Neuronal stem cell (in vitro differentiated cells): ENCODE measurements at regions not wholly inside any gene's neighbourhood (a gene's known extent, or its start where the extent isn't known, plus 50 kb on each side); places are given as distances from the start of the nearest gene placed in this dataset.

Experiments
- DNase-seq: peaks from one replicate; pipeline ENCODE4 v3.0.0-alpha.2; 2013; ENCODE audit warnings: low spot score
- H2AFZ ChIP-seq: one replicate; pipeline ENCODE4 v1.6.1; 2013; ENCODE audit warnings: mild to moderate bottlenecking, low read length, inconsistent platforms
- H2AK5ac ChIP-seq: 2 replicates; pipeline ENCODE4 v1.6.1; 2013; ENCODE audit warnings: low read depth, mild to moderate bottlenecking, inconsistent platforms, low read length, moderate library complexity, mixed read lengths
- H2BK120ac ChIP-seq: 2 replicates; pipeline ENCODE4 v1.6.1; 2013; ENCODE audit warnings: low read depth, mild to moderate bottlenecking, inconsistent platforms, low read length, moderate library complexity, mixed read lengths
- H2BK12ac ChIP-seq: one replicate; pipeline ENCODE4 v1.6.1; 2013; ENCODE audit warnings: low read length, inconsistent platforms
- H2BK15ac ChIP-seq: 2 replicates; pipeline ENCODE4 v1.6.1; 2013; ENCODE audit warnings: mild to moderate bottlenecking, low read length, inconsistent platforms, mixed read lengths
- H2BK5ac ChIP-seq: one replicate; pipeline ENCODE4 v1.6.1; 2013; ENCODE audit warnings: inconsistent platforms, mild to moderate bottlenecking, low read length, moderate library complexity
- H3K14ac ChIP-seq: one replicate; pipeline ENCODE4 v1.6.1; 2013; ENCODE audit warnings: low read length, inconsistent platforms
- H3K18ac ChIP-seq: 2 replicates; pipeline ENCODE4 v1.6.1; 2013; ENCODE audit warnings: low read length, inconsistent platforms
- H3K23ac ChIP-seq: 2 replicates; pipeline ENCODE4 v1.6.1; 2013; ENCODE audit warnings: low read depth, mild to moderate bottlenecking, mixed read lengths, low read length, inconsistent platforms; ENCODE audit not compliant: poor library complexity
- H3K27ac ChIP-seq: replicated peaks from 3 replicates; pipeline ENCODE4 v1.5.1; 2013; ENCODE audit warnings: low read length, inconsistent platforms
- H3K27me3 ChIP-seq, 3 experiments: 2 replicates each; pipeline ENCODE4 v1.6.1; 2013; ENCODE audit warnings: low read length in 3 of 3, mild to moderate bottlenecking in 2 of 3, inconsistent platforms in 1 of 3, low read depth in 1 of 3, mixed read lengths in 1 of 3, moderate library complexity in 1 of 3; ENCODE audit not compliant: control insufficient read depth in 3 of 3, insufficient read depth in 3 of 3
- H3K36me3 ChIP-seq, 2 donors: replicated peaks in 1 of 2; 2 replicates each; pipeline ENCODE4 v1.6.1; 2013; ENCODE audit warnings: low read length in 2 of 2; ENCODE audit not compliant: control insufficient read depth in 2 of 2, insufficient read depth in 2 of 2
- H3K4ac ChIP-seq: 2 replicates; pipeline ENCODE4 v1.6.1; 2013; ENCODE audit warnings: inconsistent platforms, mild to moderate bottlenecking, low read length, moderate library complexity
- H3K4me1 ChIP-seq, 2 donors: 1 replicate in 1 of 2; 2 replicates in 1 of 2; pipeline ENCODE4 v1.6.1; 2013; ENCODE audit warnings: low read length in 2 of 2, low read depth in 1 of 2; ENCODE audit not compliant: control insufficient read depth in 2 of 2, insufficient read depth in 1 of 2
- H3K4me2 ChIP-seq: one replicate; pipeline ENCODE4 v1.6.1; 2013; ENCODE audit warnings: mild to moderate bottlenecking, low read length, inconsistent platforms; ENCODE audit not compliant: insufficient read depth, poor library complexity, severe bottlenecking
- H3K4me3 ChIP-seq, 2 donors: 2 replicates each; pipeline ENCODE4 v1.5.1; 2013; ENCODE audit warnings: low read length in 2 of 2, mild to moderate bottlenecking in 2 of 2, inconsistent platforms in 1 of 2, moderate library complexity in 1 of 2
- H3K79me1 ChIP-seq: one replicate; pipeline ENCODE4 v1.6.1; 2013; ENCODE audit warnings: low read depth, mild to moderate bottlenecking, inconsistent platforms, low read length, moderate library complexity
- H3K9ac ChIP-seq: one replicate; pipeline ENCODE4 v1.6.1; 2013; ENCODE audit warnings: mild to moderate bottlenecking, low read depth, low read length, inconsistent platforms; ENCODE audit not compliant: poor library complexity
- H3K9me3 ChIP-seq, 2 donors: replicated peaks in 1 of 2; 2 replicates each; pipeline versions ENCODE3 to v1.6.1; 2013; ENCODE audit warnings: low read length in 2 of 2, mild to moderate bottlenecking in 2 of 2, inconsistent platforms in 1 of 2, low read depth in 1 of 2, mixed read lengths in 1 of 2, moderate library complexity in 1 of 2; ENCODE audit not compliant: control insufficient read depth in 2 of 2, insufficient read depth in 1 of 2
- H4K8ac ChIP-seq: one replicate; pipeline ENCODE4 v1.6.1; 2013; ENCODE audit warnings: low read depth, mild to moderate bottlenecking, inconsistent platforms, low read length, moderate library complexity
- H4K91ac ChIP-seq: one replicate; pipeline ENCODE4 v1.6.1; 2013; ENCODE audit warnings: low read length, low read depth, mild to moderate bottlenecking, inconsistent platforms; ENCODE audit not compliant: poor library complexity
- WGBS, 2 donors: extraction: QIAGEN DNeasy Blood & Tissue Kit; methylation state at CpG; one replicate each; pipeline ENCODE4 v1.1.7; 2013; ENCODE audit warnings: missing lambda C conversion rate in 2 of 2, mixed read lengths in 1 of 2; ENCODE audit not compliant: insufficient read length in 2 of 2, insufficient replicate concordance in 1 of 2; ENCODE audit errors: extremely low coverage in 2 of 2; 5-methylcytosine and 5-hydroxymethylcytosine counted together

DNA sequence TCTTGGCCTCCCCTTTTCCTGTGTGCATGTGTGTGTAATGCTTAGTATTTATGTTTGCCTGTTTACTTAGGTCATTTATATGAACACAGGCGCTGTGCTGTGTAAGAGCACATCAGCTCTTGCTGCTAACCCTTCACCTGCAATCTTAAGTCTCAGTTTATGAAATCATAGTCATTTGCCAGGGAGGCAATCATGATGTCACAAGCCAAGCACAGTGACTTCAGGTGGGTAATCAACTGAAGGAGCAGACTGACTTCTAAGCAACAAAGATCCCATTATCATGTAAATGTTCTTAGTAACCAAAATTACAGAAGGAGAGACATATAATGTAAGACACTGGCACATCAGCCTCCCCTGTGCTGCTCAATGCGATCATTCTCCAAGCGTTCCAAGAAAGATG lies 386.3 kb upstream of the MEIS1 start:
- Histone ChIP-seq H4K91ac (no peak overlapping the region), H3K4me2 (no peak overlapping the region), H2AK5ac (no peak overlapping the region), H2BK12ac (no peak overlapping the region), H3K9me3 (no peaks in the 10 kb centered on the region), H2AFZ (no peak overlapping the region), H3K27ac (no peak overlapping the region), H2BK15ac (no peak overlapping the region), H3K14ac (no peak overlapping the region), H3K4ac (no peak overlapping the region), H3K18ac (no peak overlapping the region), H2BK5ac (no peak overlapping the region), H2BK120ac (no peak overlapping the region), H3K79me1 (no peaks in the 10 kb centered on the region), H3K9ac (no peak overlapping the region), H4K8ac (no peak overlapping the region), H3K36me3 (no peaks in the 10 kb centered on the region), H3K23ac (no peak overlapping the region), H3K27me3 (no peaks in the 10 kb centered on the region), H3K4me3 (no peak overlapping the region), H3K4me1 (no peaks in the 10 kb centered on the region)
- no peak for DNase-seq
- no CpG with 5 or more reads among the region's 3 CpGs for WGBS, 2 donors

DNA sequence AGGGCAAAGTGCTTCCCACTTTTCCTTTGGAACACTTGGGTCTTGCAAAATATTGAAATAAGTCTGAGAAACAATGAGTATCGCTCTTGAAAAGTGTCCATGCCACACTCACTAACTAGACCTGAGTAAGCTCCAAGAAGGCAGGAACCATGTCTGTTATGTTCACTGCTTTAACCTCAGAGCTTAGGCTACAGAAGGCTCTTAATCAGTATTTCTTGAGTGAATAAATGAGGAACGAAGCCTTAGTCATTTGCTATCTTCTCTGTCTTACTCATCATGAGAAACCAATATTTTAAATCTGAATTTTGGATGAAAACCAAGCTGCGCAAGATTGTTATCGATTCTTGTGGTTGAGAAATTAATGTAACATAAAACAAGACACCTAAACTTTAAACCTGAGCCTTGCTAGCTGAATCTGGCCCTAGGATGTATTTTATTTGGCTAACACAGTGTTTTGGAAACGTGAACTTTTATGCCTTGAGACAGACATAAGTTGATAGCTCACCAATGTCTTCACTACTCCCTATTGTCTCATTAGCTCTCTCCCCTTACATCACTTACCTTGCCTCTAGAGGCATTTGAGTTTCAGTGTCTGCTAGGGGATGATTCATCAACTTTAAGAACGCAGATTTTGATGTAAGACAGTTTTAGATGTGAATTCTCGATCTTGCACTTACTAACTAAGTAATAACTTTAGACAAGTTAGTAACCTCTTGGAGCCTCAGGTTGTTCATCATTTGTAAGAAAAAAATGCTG lies 392.8 kb upstream of the MEIS1 start:
- H3K9me3 ChIP-seq, result no peaks in the 10 kb centered on the region
- no peak overlapping the region for H3K23ac ChIP-seq
- no peaks in the 10 kb centered on the region for H3K36me3 ChIP-seq
- no peak overlapping the region for H3K9ac ChIP-seq
- H2BK120ac ChIP-seq, result no peak overlapping the region
- H3K27ac ChIP-seq, result no peak overlapping the region
- H2AFZ ChIP-seq, result no peak overlapping the region
- H3K14ac ChIP-seq, result no peak overlapping the region
- no peak for DNase-seq
- H3K4ac ChIP-seq, result no peak overlapping the region
- H4K91ac ChIP-seq, result no peak overlapping the region
- H3K27me3 ChIP-seq, result no peaks in the 10 kb centered on the region
- no peak overlapping the region for H2BK15ac ChIP-seq
- no peaks in the 10 kb centered on the region for H3K79me1 ChIP-seq
- H3K4me1 ChIP-seq, result no peaks in the 10 kb centered on the region
- H2BK5ac ChIP-seq, result no peak overlapping the region
- H4K8ac ChIP-seq, result no peak overlapping the region
- no peak overlapping the region for H3K4me3 ChIP-seq
- no peak overlapping the region for H2AK5ac ChIP-seq
- H2BK12ac ChIP-seq, result no peak overlapping the region
- H3K18ac ChIP-seq, result no peak overlapping the region
- H3K4me2 ChIP-seq, result no peak overlapping the region
- no CpG with 5 or more reads among the region's 7 CpGs for WGBS, 2 donors

DNA sequence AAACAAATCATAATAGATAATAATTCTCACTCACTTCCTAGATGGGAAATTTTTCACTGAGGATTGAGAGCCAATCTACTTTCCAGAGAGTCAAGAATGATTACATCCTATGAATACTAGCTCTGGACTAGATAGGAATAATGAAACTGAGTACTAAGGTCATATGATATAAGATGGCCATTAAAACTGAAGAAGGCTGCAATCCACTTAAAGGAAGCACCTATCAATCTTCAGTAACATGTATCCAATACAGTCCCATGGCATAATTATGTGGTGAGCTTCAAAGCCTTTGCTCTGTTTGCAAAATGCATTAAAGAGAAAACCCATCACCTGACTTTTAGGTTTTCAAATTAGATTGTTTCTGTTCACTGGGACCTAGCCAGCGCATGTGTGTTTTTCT lies 398.0 kb upstream of the MEIS1 start:
- WGBS, 2 donors, result no CpG with 5 or more reads among the region's 1 CpG

DNA sequence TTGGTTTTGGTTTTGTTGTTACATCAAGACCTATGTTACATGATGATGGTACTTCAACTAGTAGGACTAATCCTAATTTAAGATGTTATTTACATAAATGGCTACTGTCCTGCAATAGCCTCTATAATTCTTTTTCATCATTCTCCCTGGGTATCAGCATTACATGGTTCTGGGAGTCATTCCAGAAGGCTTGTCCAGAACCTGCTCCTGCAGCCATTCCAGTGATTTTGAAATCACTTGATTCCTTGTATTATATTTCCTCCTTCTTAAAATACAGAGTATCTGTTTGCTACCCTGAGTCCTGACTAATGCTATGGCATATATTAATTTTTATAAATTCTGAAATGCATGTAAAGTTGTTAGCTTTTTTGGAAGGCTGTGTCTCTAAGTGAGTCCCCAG lies 400.5 kb upstream of the MEIS1 start:
- H3K27ac ChIP-seq, result no peak overlapping the region
- no peak overlapping the region for H2BK15ac ChIP-seq
- H3K4me3 ChIP-seq, result no peak overlapping the region
- H3K18ac ChIP-seq, result no peak overlapping the region
- no peaks in the 10 kb centered on the region for H3K36me3 ChIP-seq
- H3K27me3 ChIP-seq, result no peaks in the 10 kb centered on the region
- no peak overlapping the region for H2AFZ ChIP-seq
- no peak overlapping the region for H4K8ac ChIP-seq
- H3K4me1 ChIP-seq, result peaks cover 0 to 3% of the 10 kb centered on the region in 2 donors
- no peak overlapping the region for H2AK5ac ChIP-seq
- no peak overlapping the region for H2BK12ac ChIP-seq
- H2BK5ac ChIP-seq, result no peak overlapping the region
- no peak overlapping the region for H3K23ac ChIP-seq
- H3K14ac ChIP-seq, result no peak overlapping the region
- no peaks in the 10 kb centered on the region for H3K79me1 ChIP-seq
- H3K4ac ChIP-seq, result no peak overlapping the region
- DNase-seq, result no peak
- H3K9ac ChIP-seq, result no peak overlapping the region
- no peaks in the 10 kb centered on the region for H3K9me3 ChIP-seq
- no peak overlapping the region for H4K91ac ChIP-seq
- no peak overlapping the region for H2BK120ac ChIP-seq
- no peak overlapping the region for H3K4me2 ChIP-seq

More for the DNA sequence above, 398.0 kb upstream of the MEIS1 start:
- Histone ChIP-seq H3K18ac (no peak overlapping the region), H4K8ac (no peak overlapping the region), H2AK5ac (no peak overlapping the region), H4K91ac (no peak overlapping the region), H3K27me3 (no peaks in the 10 kb centered on the region), H3K27ac (no peak overlapping the region), H3K36me3 (no peaks in the 10 kb centered on the region), H2AFZ (no peak overlapping the region), H3K4me2 (no peak overlapping the region), H3K4me1 (peaks cover 0 to 3% of the 10 kb centered on the region in 2 donors), H3K79me1 (no peaks in the 10 kb centered on the region), H2BK12ac (no peak overlapping the region), H3K4ac (no peak overlapping the region), H2BK120ac (no peak overlapping the region), H3K23ac (no peak overlapping the region), H3K9me3 (no peaks in the 10 kb centered on the region), H3K9ac (no peak overlapping the region), H2BK15ac (no peak overlapping the region), H3K4me3 (no peak overlapping the region), H2BK5ac (no peak overlapping the region), H3K14ac (no peak overlapping the region)
- no peak for DNase-seq
